CD4-positive, alpha-beta T cell treated with Interleukin-1 beta for 1 hour (primary cell): ENCODE measurements at regions not wholly inside any gene's neighbourhood (a gene's known extent, or its start where the extent isn't known, plus 50 kb on each side); places are given as distances from the start of the nearest gene placed in this dataset.

Experiments
- DNase-seq, 2 donors: peaks; one replicate each; pipeline ENCODE4 v3.0.0-alpha.2; 2020 to 2022

- DNase-seq: peak; percentile 17 to 31
Observed at GRCh38 chr22:23376256-23376655, 195.9 kb downstream of the BCR start.

- no peak for DNase-seq
Observed at GRCh38 chr22:23375031-23375827, 194.9 kb downstream of the BCR start.

- no peak for DNase-seq
Observed at GRCh38 chr22:23373601-23374000, 193.3 kb downstream of the BCR start.

- no peak for DNase-seq
Observed at GRCh38 chr22:23370251-23370650, 189.9 kb downstream of the BCR start.

GRCh38 chr22:23369054-23369685, 188.9 kb downstream of the BCR start:
- no peak for DNase-seq
